T-helper 1 cell treated with Interleukin-12 subunit alpha and Interleukin-12 subunit beta and Interleukin-4 antibody, amounts not matched to agents 30 ng/mL and 1 ng/mL, for 36 hours (primary cell): ENCODE measurements at regions not wholly inside any gene's neighbourhood (a gene's known extent, or its start where the extent isn't known, plus 50 kb on each side); places are given as distances from the start of the nearest gene placed in this dataset.
"Not testable (repeated sequence)": the region's sequence is repeated elsewhere in the genome, so short reads cannot be mapped to it uniquely, and the experiment has no call there.

ENCODE experiments used
- intact Hi-C: fragments of 100-400 bp; cut with micrococcal nuclease; formaldehyde crosslinking; loops from one replicate; pipeline ENCODE4 v1.15.1; 2024

- intact Hi-C loops = no loop called here
Observed at GRCh38 chr6:50330963-50331362, 281.2 kb upstream of the DEFB112 start.

GRCh38 chr6:50333696-50334095, 284.0 kb upstream of the DEFB112 start:
- intact Hi-C loops = no loop called here

- intact Hi-C loops = no loop called here
Observed at GRCh38 chr6:50337532-50338122, 287.9 kb upstream of the DEFB112 start.

- intact Hi-C loops = no loop called here
Observed at GRCh38 chr6:50353603-50354002, 303.9 kb upstream of the DEFB112 start.

- intact Hi-C loops = no loop called here
Observed at GRCh38 chr6:50358113-50358512, 308.4 kb upstream of the DEFB112 start.

- intact Hi-C loops = no loop called here
Observed at GRCh38 chr6:50361641-50362331, 312.1 kb upstream of the DEFB112 start.

GRCh38 chr6:50362706-50363105, 313.0 kb upstream of the DEFB112 start:
- intact Hi-C loops = no loop called here

- intact Hi-C loops = no loop called here
Observed at GRCh38 chr6:50369996-50370395, 320.3 kb upstream of the DEFB112 start.

GRCh38 chr6:50380406-50381098, 330.8 kb upstream of the DEFB112 start:
- intact Hi-C loops = no loop called here

- intact Hi-C loops = no loop called here
Observed at GRCh38 chr6:50381099-50381415, 331.3 kb upstream of the DEFB112 start.

- intact Hi-C loops = no loop called here
Observed at GRCh38 chr6:50390416-50390815, 322.9 kb upstream of the TFAP2D start.

- intact Hi-C loops = not testable (repeated sequence)
Observed at GRCh38 chr6:50394139-50394538, 319.2 kb upstream of the TFAP2D start.

GRCh38 chr6:50404643-50405042, 308.7 kb upstream of the TFAP2D start:
- intact Hi-C loops = no loop called here

GRCh38 chr6:50410579-50410978, 302.7 kb upstream of the TFAP2D start:
- intact Hi-C loops = no loop called here

GRCh38 chr6:50421041-50421440, 292.3 kb upstream of the TFAP2D start:
- intact Hi-C loops = not testable (repeated sequence)

- intact Hi-C loops = no loop called here
Observed at GRCh38 chr6:50427267-50427666, 286.1 kb upstream of the TFAP2D start.

- intact Hi-C loops = no loop called here
Observed at GRCh38 chr6:50437901-50438300, 275.4 kb upstream of the TFAP2D start.

GRCh38 chr6:50442531-50443040, 270.7 kb upstream of the TFAP2D start:
- intact Hi-C loops = no loop called here

- intact Hi-C loops = no loop called here
Observed at GRCh38 chr6:50443144-50443543, 270.2 kb upstream of the TFAP2D start.

- intact Hi-C loops = no loop called here
Observed at GRCh38 chr6:50449128-50449527, 264.2 kb upstream of the TFAP2D start.

- intact Hi-C loops = no loop called here
Observed at GRCh38 chr6:50451826-50452400, 261.4 kb upstream of the TFAP2D start.

- intact Hi-C loops = no loop called here
Observed at GRCh38 chr6:50455029-50455428, 258.3 kb upstream of the TFAP2D start.
